SH-SY5Y (cell line): ENCODE measurements at regions not wholly inside any gene's neighbourhood (a gene's known extent, or its start where the extent isn't known, plus 50 kb on each side); places are given as distances from the start of the nearest gene placed in this dataset.

Source experiments
- GATA2 ChIP-seq: IDR thresholded peaks from 2 replicates; pipeline ENCODE4 v1.6.1; 2011; ENCODE audit warnings: mild to moderate bottlenecking, low read depth, low read length
- GATA3 ChIP-seq: IDR thresholded peaks from 2 replicates; pipeline ENCODE4 v1.6.1; 2011; ENCODE audit warnings: low read depth, mild to moderate bottlenecking, low read length, moderate library complexity

DNA sequence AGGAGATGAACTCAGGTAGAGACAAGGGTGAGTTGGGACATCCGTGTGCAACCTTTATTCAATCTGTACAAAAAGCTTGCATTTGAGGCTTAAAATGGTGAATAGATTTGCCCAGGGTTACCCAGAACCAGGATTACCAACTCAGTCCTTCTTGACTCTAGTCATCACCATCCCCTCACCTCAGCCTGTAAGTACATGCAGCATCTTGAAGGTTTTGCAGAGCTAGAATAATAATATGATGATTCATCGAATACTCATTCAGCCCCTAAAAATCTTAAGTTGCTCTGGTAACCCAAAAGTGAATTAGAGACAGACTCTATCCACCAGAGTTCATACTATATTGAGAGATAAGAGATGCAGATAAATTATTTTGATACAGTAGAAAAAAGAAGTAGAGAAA is 90.3 kb downstream of the NKX2-1 start:
- TF ChIP-seq GATA3 (no peak), GATA2 (no peak)
